OCI-LY7 (cell line): ENCODE measurements at regions not wholly inside any gene's neighbourhood (a gene's known extent, or its start where the extent isn't known, plus 50 kb on each side); places are given as distances from the start of the nearest gene placed in this dataset.
"Not testable (repeated sequence)": the region's sequence is repeated elsewhere in the genome, so short reads cannot be mapped to it uniquely, and the experiment has no call there.

ENCODE experiments used
- BruUV-seq: library from RNA; stranded (reverse); fragments of 400-500 nt; replicated peaks from 2 replicates; lab custom pipeline; 2021; lab: Mats Ljungman, UMichigan
- CTCF ChIA-PET: fragments of 300-600 bp; sonication (Branson Sonifier 250); formaldehyde crosslinking; loops from one replicate; lab custom pipeline; 2022; ENCODE audit warnings: antibody characterized with exemption; ENCODE audit not compliant: unreplicated experiment; lab: Charles Lee
- POLR2A ChIA-PET: fragments of 300-600 bp; sonication (Branson Sonifier 250); formaldehyde crosslinking; loops from one replicate; lab custom pipeline; 2022; ENCODE audit warnings: antibody characterized with exemption; lab: Charles Lee
- DNase-seq: peaks from one replicate; pipeline ENCODE4 v3.0.0-alpha.2; 2015; ENCODE audit warnings: low spot score
- H2AFZ ChIP-seq: fragments of 200-600 bp; sonication (generic), shearing (Covaris generic); 2 replicates; pipeline ENCODE4 v1.6.1; 2014; ENCODE audit warnings: mild to moderate bottlenecking, antibody characterized with exemption, low read length, moderate library complexity
- H3K27ac ChIP-seq: fragments of 200-600 bp; sonication (generic); 2 replicates; pipeline ENCODE4 v1.5.1; 2014; ENCODE audit warnings: mixed run types, low read depth, mild to moderate bottlenecking, moderate library complexity, low read length, inconsistent platforms; ENCODE audit not compliant: poor library complexity, severe bottlenecking
- H3K36me3 ChIP-seq: fragments of 200-600 bp; sonication (generic); 2 replicates; pipeline ENCODE4 v1.6.1; 2014; ENCODE audit warnings: mild to moderate bottlenecking, antibody characterized with exemption, low read length, moderate library complexity, mixed read lengths; ENCODE audit not compliant: insufficient read depth
- H3K4me1 ChIP-seq: fragments of 200-600 bp; sonication (generic); 2 replicates; pipeline ENCODE4 v1.5.1; 2014; ENCODE audit warnings: mild to moderate bottlenecking, low read length; ENCODE audit not compliant: insufficient read depth, poor library complexity, severe bottlenecking
- H3K4me2 ChIP-seq: fragments of 200-600 bp; sonication (generic); 2 replicates; pipeline ENCODE4 v1.6.1; 2014; ENCODE audit warnings: mild to moderate bottlenecking, low read length
- H3K4me3 ChIP-seq: fragments of 200-600 bp; sonication (generic); 2 replicates; pipeline ENCODE4 v1.5.1; 2014; ENCODE audit warnings: mild to moderate bottlenecking, low read depth, low read length; ENCODE audit not compliant: poor library complexity, severe bottlenecking
- H3K79me2 ChIP-seq: fragments of 200-600 bp; sonication (generic); 2 replicates; pipeline ENCODE4 v1.6.1; 2016; ENCODE audit warnings: low read depth, mild to moderate bottlenecking, low read length, moderate library complexity, mixed read lengths; ENCODE audit not compliant: insufficient read depth
- H3K9me2 ChIP-seq: fragments of 200-600 bp; sonication (generic); 2 replicates; pipeline ENCODE4 v1.6.1; 2016; ENCODE audit warnings: mild to moderate bottlenecking, low read length, mixed read lengths; ENCODE audit not compliant: insufficient read depth
- H3K9me3 ChIP-seq: fragments of 200-600 bp; sonication (generic); 2 replicates; pipeline ENCODE4 v1.6.1; 2014; ENCODE audit warnings: mild to moderate bottlenecking, mixed run types, low read length, mixed read lengths
- H4K20me1 ChIP-seq: fragments of 200-600 bp; sonication (generic); 2 replicates; pipeline ENCODE4 v1.6.1; 2014; ENCODE audit warnings: mild to moderate bottlenecking, antibody characterized with exemption, low read length, moderate library complexity, mixed read lengths; ENCODE audit not compliant: insufficient read depth
- CTCF ChIP-seq: fragments of 200-600 bp; sonication (generic); conservative IDR thresholded peaks from 2 replicates; pipeline ENCODE4 v1.5.1; 2014; ENCODE audit warnings: mild to moderate bottlenecking, antibody characterized with exemption, low read length, moderate library complexity, mixed read lengths
- EZH2phosphoT487 ChIP-seq: fragments of 200-600 bp; sonication (generic); IDR thresholded peaks from 2 replicates; pipeline ENCODE4 v1.6.1; 2018; ENCODE audit warnings: low read depth, borderline replicate concordance, mild to moderate bottlenecking, mixed run types, antibody characterized with exemption, low read length, moderate library complexity, mixed read lengths
- intact Hi-C: fragments of 100-400 bp; cut with micrococcal nuclease; formaldehyde crosslinking; loops from one replicate; pipeline ENCODE4 v1.10.0; 2022; ENCODE audit not compliant: unreplicated experiment

GRCh38 chr18:71370671-71371445 lies 1082.0 kb downstream of the SOCS6 start:
- Histone ChIP-seq H3K9me2 (no peaks in the 10 kb centered on the region), H3K27ac (no peak overlapping the region), H3K79me2 (no peaks in the 10 kb centered on the region), H4K20me1 (no peaks in the 10 kb centered on the region), H3K9me3 (no peaks in the 10 kb centered on the region), H3K36me3 (no peaks in the 10 kb centered on the region), H2AFZ (no peak overlapping the region), H3K4me2 (no peak overlapping the region), H3K4me1 (no peaks in the 10 kb centered on the region), H3K4me3 (no peak overlapping the region)
- no peak for TF ChIP-seq CTCF
- no peak for TF ChIP-seq EZH2phosphoT487
- intact Hi-C loops = no loop called here
- no TSS peak for BruUV-seq
- POLR2A ChIA-PET = no interaction called here
- CTCF ChIA-PET = no interaction called here
- DNase-seq = no peak

- CTCF ChIA-PET = no interaction called here
- H3K27ac ChIP-seq = no peak overlapping the region
- TF ChIP-seq EZH2phosphoT487 = no peak
- TF ChIP-seq CTCF = no peak
- no peaks in the 10 kb centered on the region for H3K36me3 ChIP-seq
- no peaks in the 10 kb centered on the region for H3K79me2 ChIP-seq
- no peaks in the 10 kb centered on the region for H3K4me1 ChIP-seq
- no peaks in the 10 kb centered on the region for H3K9me3 ChIP-seq
- intact Hi-C loops = no loop called here
- POLR2A ChIA-PET = no interaction called here
- no peak overlapping the region for H3K4me2 ChIP-seq
- no peaks in the 10 kb centered on the region for H3K9me2 ChIP-seq
- no peak for DNase-seq
- H3K4me3 ChIP-seq = no peak overlapping the region
- H4K20me1 ChIP-seq = no peaks in the 10 kb centered on the region
- no peak overlapping the region for H2AFZ ChIP-seq
- no TSS peak for BruUV-seq
Measured at GRCh38 chr18:71370095-71370494, 1081.2 kb downstream of the SOCS6 start.

- Histone ChIP-seq H3K4me2 (no peak overlapping the region), H3K9me2 (no peaks in the 10 kb centered on the region), H3K79me2 (no peaks in the 10 kb centered on the region), H3K27ac (no peak overlapping the region), H3K36me3 (no peaks in the 10 kb centered on the region), H3K9me3 (no peaks in the 10 kb centered on the region), H2AFZ (no peak overlapping the region), H4K20me1 (no peaks in the 10 kb centered on the region), H3K4me3 (no peak overlapping the region), H3K4me1 (no peaks in the 10 kb centered on the region)
- BruUV-seq = no TSS peak
- ChIA-PET CTCF (no interaction called here), POLR2A (no interaction called here)
- TF ChIP-seq EZH2phosphoT487 = no peak
- TF ChIP-seq CTCF = no peak
- no peak for DNase-seq
- intact Hi-C loops = no loop called here
Measured at GRCh38 chr18:71362140-71362539, 1073.3 kb downstream of the SOCS6 start.

- H4K20me1 ChIP-seq, H3K4me1 ChIP-seq, DNase-seq, intact Hi-C loops, BruUV-seq, H3K9me3 ChIP-seq, H3K4me3 ChIP-seq, H3K79me2 ChIP-seq, H2AFZ ChIP-seq, H3K9me2 ChIP-seq, H3K27ac ChIP-seq, H3K4me2 ChIP-seq, H3K36me3 ChIP-seq, CTCF ChIA-PET: not testable (repeated sequence)
- POLR2A ChIA-PET = interaction anchor here (0.7 kb wide), 1 partner anchor 13 kb away, joined by 3 read pairs; no protein-coding TSS in a partner anchor
Measured at GRCh38 chr18:71355599-71355998, 1066.8 kb downstream of the SOCS6 start.
